Neural progenitor cell (in vitro differentiated cells): ENCODE measurements at regions not wholly inside any gene's neighbourhood (a gene's known extent, or its start where the extent isn't known, plus 50 kb on each side); places are given as distances from the start of the nearest gene placed in this dataset.
"Not testable (repeated sequence)": the region's sequence is repeated elsewhere in the genome, so short reads cannot be mapped to it uniquely, and the experiment has no call there.

ENCODE experiments used
- DNase-seq: peaks from one replicate; pipeline ENCODE4 v3.0.0-alpha.2; 2016; ENCODE audit warnings: low spot score
- H2AFZ ChIP-seq: fragments of 200-600 bp; sonication (generic); replicated peaks from 2 replicates; pipeline ENCODE4 v1.6.1; 2016; ENCODE audit warnings: antibody characterized with exemption
- H3F3A ChIP-seq: fragments of 200-600 bp; sonication (generic); 2 replicates; pipeline ENCODE4 v1.6.1; 2016; ENCODE audit warnings: antibody characterized with exemption, low read depth
- H3K27ac ChIP-seq: fragments of 200-600 bp; sonication (generic); 2 replicates; pipeline ENCODE4 v1.5.1; 2016; ENCODE audit warnings: mild to moderate bottlenecking
- H3K27me3 ChIP-seq: fragments of 200-600 bp; sonication (generic); 2 replicates; pipeline ENCODE4 v1.6.1; 2016; ENCODE audit warnings: mild to moderate bottlenecking, moderate library complexity
- H3K36me3 ChIP-seq: fragments of 200-600 bp; sonication (generic); 2 replicates; pipeline ENCODE4 v1.5.1; 2016
- H3K4me1 ChIP-seq: fragments of 200-600 bp; sonication (generic); 2 replicates; pipeline ENCODE4 v1.6.1; 2016; ENCODE audit warnings: mixed run types
- H3K4me2 ChIP-seq: fragments of 200-600 bp; sonication (generic); 2 replicates; pipeline ENCODE4 v1.6.1; 2016
- H3K4me3 ChIP-seq: fragments of 200-600 bp; sonication (generic); 2 replicates; pipeline ENCODE4 v1.5.1; 2016
- H3K79me2 ChIP-seq: fragments of 200-600 bp; sonication (generic); 2 replicates; pipeline ENCODE4 v1.6.1; 2016; ENCODE audit warnings: low read depth
- H3K9ac ChIP-seq: fragments of 200-600 bp; sonication (generic); 2 replicates; pipeline ENCODE4 v1.6.1; 2016
- H3K9me3 ChIP-seq: fragments of 200-600 bp; sonication (generic); 2 replicates; pipeline ENCODE4 v1.5.1; 2016; ENCODE audit warnings: low read depth
- H4K20me1 ChIP-seq: fragments of 200-600 bp; sonication (generic); 2 replicates; pipeline ENCODE4 v1.6.1; 2016; ENCODE audit warnings: low read depth
- H3K27ac Mint-ChIP-seq: 3 replicates; pipeline ENCODE4 v1.8.0; 2021; ENCODE audit warnings: mixed read lengths
- H3K27me3 Mint-ChIP-seq: 2 replicates; pipeline ENCODE4 v1.8.0; 2022; ENCODE audit warnings: low read depth, mild to moderate bottlenecking, inconsistent platforms, moderate library complexity, mixed read lengths; ENCODE audit not compliant: insufficient read depth
- H3K36me3 Mint-ChIP-seq: 3 replicates; pipeline ENCODE4 v1.8.0; 2021; ENCODE audit warnings: mixed read lengths
- H3K4me1 Mint-ChIP-seq: 3 replicates; pipeline ENCODE4 v1.8.0; 2021; ENCODE audit warnings: mixed read lengths
- H3K4me3 Mint-ChIP-seq: 3 replicates; pipeline ENCODE4 v1.8.0; 2021; ENCODE audit warnings: mild to moderate bottlenecking, moderate library complexity, mixed read lengths
- H3K9me3 Mint-ChIP-seq: 3 replicates; pipeline ENCODE4 v1.8.0; 2020; ENCODE audit warnings: mixed read lengths
- CTCF ChIP-seq: fragments of 200-600 bp; sonication (generic); IDR thresholded peaks from 2 replicates; pipeline ENCODE4 v1.5.1; 2017; ENCODE audit warnings: antibody characterized with exemption, mild to moderate bottlenecking
- EZH2 ChIP-seq: fragments of 200-600 bp; sonication (generic); IDR thresholded peaks from 2 replicates; pipeline ENCODE4 v1.6.1; 2017; ENCODE audit warnings: antibody characterized with exemption, mild to moderate bottlenecking, moderate library complexity
- EZH2phosphoT487 ChIP-seq: fragments of 200-600 bp; sonication (generic); IDR thresholded peaks from 2 replicates; pipeline ENCODE4 v1.6.1; 2017; ENCODE audit warnings: antibody characterized with exemption

GRCh38 chr9:40909821-40910220 is 218.7 kb downstream of the FOXD4L6 start:
- no peak overlapping the region for H2AFZ ChIP-seq
- H3F3A ChIP-seq: no peaks in the 10 kb centered on the region
- no peak overlapping the region for H3K4me3 ChIP-seq
- H3K27me3 ChIP-seq: peaks cover 87% of the 10 kb centered on the region
- no peak for DNase-seq
- H3K4me1 ChIP-seq: no peaks in the 10 kb centered on the region
- Mint-ChIP-seq H3K27ac (no peak overlapping the region), H3K36me3 (no peaks in the 10 kb centered on the region), H3K9me3 (peaks cover 94% of the 10 kb centered on the region), H3K27me3 (peaks cover 3% of the 10 kb centered on the region), H3K4me3 (no peak overlapping the region), H3K4me1 (no peaks in the 10 kb centered on the region)
- TF ChIP-seq EZH2: no peak
- TF ChIP-seq CTCF: no peak
- no peak for TF ChIP-seq EZH2phosphoT487
- H3K79me2 ChIP-seq: no peaks in the 10 kb centered on the region
- H4K20me1 ChIP-seq: no peaks in the 10 kb centered on the region
- no peaks in the 10 kb centered on the region for H3K36me3 ChIP-seq
- H3K4me2 ChIP-seq: no peak overlapping the region
- no peak overlapping the region for H3K27ac ChIP-seq
- H3K9me3 ChIP-seq: peaks cover 42% of the 10 kb centered on the region
- H3K9ac ChIP-seq: no peak overlapping the region

- H3K4me3 ChIP-seq, H3K27ac Mint-ChIP-seq, H3K4me1 ChIP-seq, H3K36me3 ChIP-seq, H3K4me3 Mint-ChIP-seq, DNase-seq, H3K36me3 Mint-ChIP-seq, H3K27ac ChIP-seq, H3F3A ChIP-seq, H2AFZ ChIP-seq, H3K4me1 Mint-ChIP-seq, H3K4me2 ChIP-seq, H3K79me2 ChIP-seq, H4K20me1 ChIP-seq, H3K9ac ChIP-seq, H3K27me3 Mint-ChIP-seq: not testable (repeated sequence)
- Histone ChIP-seq H3K9me3 (peaks cover 36% of the 10 kb centered on the region), H3K27me3 (peaks cover 87% of the 10 kb centered on the region)
- H3K9me3 Mint-ChIP-seq: peaks cover 94% of the 10 kb centered on the region
Measured at GRCh38 chr9:40909111-40909510, 219.4 kb downstream of the FOXD4L6 start.

- peaks cover 87% of the 10 kb centered on the region for H3K27me3 ChIP-seq
- no peaks in the 10 kb centered on the region for H3K36me3 ChIP-seq
- H3K4me3 ChIP-seq: no peak overlapping the region
- Mint-ChIP-seq H3K36me3 (no peaks in the 10 kb centered on the region), H3K4me1 (no peaks in the 10 kb centered on the region), H3K27me3 (peaks cover 3% of the 10 kb centered on the region), H3K4me3 (no peak overlapping the region), H3K27ac (no peak overlapping the region), H3K9me3 (peaks cover 94% of the 10 kb centered on the region)
- H3K27ac ChIP-seq: no peak overlapping the region
- H3K9me3 ChIP-seq: peaks cover 30% of the 10 kb centered on the region
- H3K9ac ChIP-seq: no peak overlapping the region
- H3K4me1 ChIP-seq: no peaks in the 10 kb centered on the region
- H2AFZ ChIP-seq: no peak overlapping the region
- H3F3A ChIP-seq: no peaks in the 10 kb centered on the region
- DNase-seq: no peak
- no peaks in the 10 kb centered on the region for H4K20me1 ChIP-seq
- TF ChIP-seq EZH2phosphoT487: no peak
- TF ChIP-seq CTCF: no peak
- TF ChIP-seq EZH2: no peak
- no peaks in the 10 kb centered on the region for H3K79me2 ChIP-seq
- no peak overlapping the region for H3K4me2 ChIP-seq
Measured at GRCh38 chr9:40907657-40908624, 220.5 kb downstream of the FOXD4L6 start.

GRCh38 chr9:40906879-40907278 is 221.6 kb downstream of the FOXD4L6 start:
- H3K9ac ChIP-seq, H3F3A ChIP-seq, H3K79me2 ChIP-seq, H3K27ac ChIP-seq, H3K4me1 ChIP-seq, H2AFZ ChIP-seq, H3K4me1 Mint-ChIP-seq, H3K4me3 Mint-ChIP-seq, H3K36me3 ChIP-seq, H3K4me3 ChIP-seq, H4K20me1 ChIP-seq, DNase-seq, H3K27ac Mint-ChIP-seq, H3K36me3 Mint-ChIP-seq, H3K27me3 Mint-ChIP-seq, H3K4me2 ChIP-seq: not testable (repeated sequence)
- Histone ChIP-seq H3K9me3 (peaks cover 30% of the 10 kb centered on the region), H3K27me3 (peaks cover 87% of the 10 kb centered on the region)
- peaks cover 89% of the 10 kb centered on the region for H3K9me3 Mint-ChIP-seq

GRCh38 chr9:40892315-40892714 is 236.2 kb downstream of the FOXD4L6 start:
- H3K4me3 Mint-ChIP-seq, H4K20me1 ChIP-seq, DNase-seq, H3K27ac Mint-ChIP-seq, H3K36me3 ChIP-seq, H3K36me3 Mint-ChIP-seq, H3K79me2 ChIP-seq, H3F3A ChIP-seq, H3K27ac ChIP-seq, H3K4me3 ChIP-seq, H2AFZ ChIP-seq, H3K4me1 Mint-ChIP-seq, H3K4me2 ChIP-seq, H3K9ac ChIP-seq, H3K4me1 ChIP-seq, H3K27me3 Mint-ChIP-seq: not testable (repeated sequence)
- H3K9me3 Mint-ChIP-seq: peaks cover 64% of the 10 kb centered on the region
- Histone ChIP-seq H3K9me3 (peaks cover 15% of the 10 kb centered on the region), H3K27me3 (peaks cover 82% of the 10 kb centered on the region)

- not testable (repeated sequence) for H3K79me2 ChIP-seq, DNase-seq, H3K27ac Mint-ChIP-seq, H3K4me3 ChIP-seq, H3K36me3 ChIP-seq, H3K27me3 Mint-ChIP-seq, H3K9ac ChIP-seq, H3K4me2 ChIP-seq, H3K36me3 Mint-ChIP-seq, H3K4me3 Mint-ChIP-seq, H3K27ac ChIP-seq, H3F3A ChIP-seq, H3K4me1 Mint-ChIP-seq, H4K20me1 ChIP-seq, H3K4me1 ChIP-seq, H3K9me3 ChIP-seq, H2AFZ ChIP-seq
- peaks cover 54% of the 10 kb centered on the region for H3K27me3 ChIP-seq
- peaks cover 50% of the 10 kb centered on the region for H3K9me3 Mint-ChIP-seq
Measured at GRCh38 chr9:40885858-40886257, 242.6 kb downstream of the FOXD4L6 start.
